ENCODE measurements at regions not wholly inside any gene's neighbourhood (a gene's known extent, or its start where the extent isn't known, plus 50 kb on each side); places are given as distances from the start of the nearest gene placed in this dataset.

GRCh38 chr6:169940481-169941271 is 189.3 kb downstream of the ERMARD start:
- TF ChIP-seq POLR2A (IDR thresholded peaks at IDR 0.05) (no peak), CTCF (IDR thresholded peaks at IDR 0.05) (no peak)

Measured in body of pancreas (tissue), 4 donors.